Forelimb muscle (tissue), 1 donor: ENCODE measurements at regions not wholly inside any gene's neighbourhood (a gene's known extent, or its start where the extent isn't known, plus 50 kb on each side); places are given as distances from the start of the nearest gene placed in this dataset.

Source experiments
- DNase-seq: peaks from one replicate; pipeline ENCODE4 v3.0.0-alpha.2; 2013; ENCODE audit warnings: low read depth

DNA sequence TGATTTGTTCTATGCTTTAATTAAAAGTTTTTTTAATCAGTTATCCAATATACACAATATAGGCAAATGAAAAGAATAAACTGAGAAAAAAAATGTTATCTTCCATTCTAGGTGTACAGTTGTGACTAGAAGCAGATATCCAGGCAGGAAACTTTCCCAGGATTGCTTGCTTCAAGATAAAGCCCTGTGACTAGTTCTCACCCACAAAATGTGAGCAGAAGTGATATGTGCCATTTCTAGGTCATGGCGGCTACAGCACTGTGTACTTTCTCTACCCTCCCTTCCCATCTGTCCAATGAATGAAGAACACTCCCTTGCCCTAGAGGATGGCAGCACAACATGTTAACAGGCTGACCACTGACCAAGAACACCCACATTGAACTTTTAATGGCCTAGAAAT is 110.5 kb upstream of the STT3B start:
- no peak for DNase-seq

DNA sequence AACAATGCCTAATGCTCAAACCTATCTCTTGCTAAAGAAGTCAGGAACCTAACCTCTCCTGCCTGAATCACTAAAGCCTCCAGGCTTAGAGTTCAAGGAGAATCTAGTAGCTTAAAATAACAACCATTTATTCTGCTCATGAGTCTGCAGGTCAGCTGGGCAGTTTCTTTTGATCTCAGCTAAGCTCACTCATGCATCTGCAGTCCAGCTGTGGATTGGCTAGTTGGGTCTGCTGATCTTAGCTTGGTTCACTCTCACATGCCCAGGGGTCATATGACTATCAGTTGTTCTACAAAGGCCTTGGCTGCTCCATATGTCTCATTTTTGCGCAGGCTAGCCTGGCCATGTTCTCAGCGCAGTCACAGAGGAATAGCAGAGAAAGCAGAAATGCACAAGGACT is 109.2 kb upstream of the STT3B start:
- no peak for DNase-seq

DNA sequence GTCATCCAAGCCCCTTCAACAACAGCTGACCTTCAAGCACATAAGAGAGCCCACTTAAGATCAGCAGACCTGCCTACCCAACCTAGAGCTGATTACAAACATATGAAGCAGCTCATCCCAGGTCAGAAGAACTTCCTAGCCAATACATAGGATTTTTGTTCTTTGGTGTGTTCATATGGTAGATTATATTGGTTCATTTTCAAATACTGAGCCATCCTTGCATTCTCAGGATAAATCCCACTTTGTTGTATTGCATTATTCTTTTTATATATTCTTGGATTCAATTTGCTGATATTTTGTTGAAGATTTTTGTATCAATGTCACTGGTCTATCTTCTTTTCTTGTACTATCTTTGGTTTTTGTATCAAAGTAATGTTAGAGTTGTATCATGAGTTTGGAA is 107.3 kb upstream of the STT3B start:
- DNase-seq = no peak

DNA sequence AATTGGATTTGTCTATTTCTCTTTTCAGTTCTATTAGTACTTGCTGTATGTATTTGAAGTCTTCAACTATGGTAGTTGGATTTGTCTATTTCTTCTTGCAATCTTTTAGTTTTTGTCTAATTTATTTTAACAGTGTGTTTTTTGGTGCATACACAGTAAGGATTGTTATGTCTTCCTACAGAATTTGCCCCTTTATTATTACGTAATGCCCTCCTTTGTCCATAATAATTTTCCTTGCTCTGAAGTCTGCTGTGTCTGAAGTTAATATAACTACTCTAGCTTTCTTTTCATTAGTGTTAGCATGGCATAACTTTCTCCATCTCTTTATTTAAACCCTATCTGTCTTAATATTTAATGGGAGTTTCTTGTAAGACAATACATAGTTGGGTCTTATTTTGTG is 105.1 kb upstream of the STT3B start:
- no peak for DNase-seq

DNA sequence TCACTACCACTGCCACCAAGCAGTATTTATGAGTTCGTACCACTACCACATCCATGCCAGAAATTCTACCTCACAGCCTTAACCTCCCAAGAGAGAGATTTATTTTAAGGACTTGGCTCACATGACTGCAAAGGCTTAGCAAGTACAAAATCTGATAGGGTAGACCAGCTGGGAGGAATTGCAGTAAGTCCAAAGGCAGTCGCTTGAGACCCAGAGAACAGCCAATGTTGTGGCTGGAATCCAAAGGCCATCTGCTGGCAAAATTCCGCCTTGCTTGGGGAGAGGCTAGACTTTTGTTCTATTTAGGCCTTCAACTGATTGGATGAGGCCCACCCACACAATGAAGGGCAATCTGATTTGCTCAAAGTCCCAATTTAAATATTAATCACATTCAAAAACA is 101.4 kb upstream of the STT3B start:
- no peak for DNase-seq

DNA sequence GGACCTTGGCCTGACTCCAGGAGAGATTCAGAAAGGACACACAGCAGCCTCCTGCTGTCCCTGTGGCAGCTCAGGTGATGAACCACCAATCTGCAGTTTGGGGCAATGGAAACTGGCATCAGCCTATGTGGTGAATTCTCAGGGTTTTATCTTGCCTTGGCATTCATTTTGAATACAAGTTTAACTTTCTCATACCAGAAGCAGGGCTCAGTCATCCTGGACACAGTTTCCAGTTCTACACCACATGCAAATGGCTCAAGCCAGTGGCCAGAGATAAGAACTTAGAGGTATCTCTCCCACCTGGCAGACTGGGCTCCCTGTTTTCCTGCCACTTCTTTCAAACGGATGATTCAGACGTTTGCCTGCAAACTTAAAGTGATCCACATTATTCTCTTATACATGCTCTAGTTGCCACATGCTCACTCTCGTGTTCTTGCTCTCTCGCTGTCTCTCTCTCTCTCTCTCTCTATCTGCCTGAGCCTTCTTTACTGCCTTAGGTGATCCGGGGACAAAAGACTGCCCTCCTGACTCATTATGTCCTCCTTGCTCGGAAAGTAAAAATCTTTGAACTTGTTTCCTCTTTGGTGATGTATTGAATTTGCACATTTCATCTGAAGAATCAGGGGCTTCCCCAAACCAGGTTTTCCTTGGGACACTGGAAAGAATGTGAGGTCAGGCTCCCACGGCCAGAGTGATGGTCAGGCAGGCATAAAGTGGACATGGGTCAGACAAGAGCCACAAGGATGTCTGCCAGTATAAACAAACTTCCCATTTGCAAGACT is 99.6 kb upstream of the STT3B start:
- DNase-seq = no peak

DNA sequence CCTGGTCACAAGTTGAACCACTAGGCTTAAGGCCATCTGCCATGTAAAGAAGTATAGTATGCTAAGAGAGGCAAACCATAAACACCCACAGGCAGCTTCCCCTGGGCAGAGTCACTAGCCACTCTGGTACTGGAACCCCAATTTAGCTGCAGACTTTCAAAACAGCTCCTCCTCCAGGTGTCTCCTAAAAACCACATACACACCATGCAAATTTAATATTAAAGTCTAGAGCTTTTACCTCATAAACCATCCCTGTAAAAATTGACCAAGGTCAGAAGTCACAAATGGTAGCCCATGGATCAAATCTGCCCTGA is 99.1 kb upstream of the STT3B start:
- no peak for DNase-seq

DNA sequence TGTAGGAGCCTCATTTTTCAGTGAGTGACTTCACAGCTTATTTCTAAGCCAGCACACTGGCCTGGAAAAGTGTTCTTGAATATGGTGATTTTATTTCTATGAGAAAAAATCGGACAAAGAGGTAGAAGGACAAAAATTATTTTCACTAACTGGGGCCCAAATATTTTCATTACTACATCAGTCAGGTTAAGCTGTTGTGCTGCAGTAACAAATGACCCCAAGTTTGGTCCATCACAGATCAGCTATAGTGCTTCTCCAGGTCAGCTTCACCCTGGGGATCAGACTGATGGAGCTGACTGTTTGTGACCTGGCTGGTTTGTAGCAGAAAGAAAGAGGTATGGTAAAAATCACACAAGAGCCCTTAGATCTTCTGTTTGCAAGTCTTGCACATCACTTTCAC is 97.9 kb upstream of the STT3B start:
- DNase-seq = no peak

DNA sequence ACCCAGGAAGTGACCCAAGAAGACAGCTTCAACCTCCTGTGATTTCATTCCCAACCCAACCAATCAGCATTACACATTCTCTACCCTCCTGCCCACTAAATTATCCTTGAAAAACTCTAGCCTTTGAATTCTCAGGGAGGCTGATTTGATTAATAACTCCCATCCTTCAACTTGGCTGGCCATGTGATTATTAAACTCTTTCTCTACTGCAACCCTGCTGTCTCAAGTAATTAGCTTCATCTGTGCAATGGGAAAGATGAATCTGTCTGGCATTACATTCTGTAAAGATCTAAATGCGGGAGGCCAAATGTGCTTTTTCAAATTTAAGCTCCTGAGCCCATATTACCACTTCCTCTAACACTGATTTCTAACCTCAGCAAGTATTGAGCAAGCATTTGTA is 95.9 kb upstream of the STT3B start:
- DNase-seq = no peak

DNA sequence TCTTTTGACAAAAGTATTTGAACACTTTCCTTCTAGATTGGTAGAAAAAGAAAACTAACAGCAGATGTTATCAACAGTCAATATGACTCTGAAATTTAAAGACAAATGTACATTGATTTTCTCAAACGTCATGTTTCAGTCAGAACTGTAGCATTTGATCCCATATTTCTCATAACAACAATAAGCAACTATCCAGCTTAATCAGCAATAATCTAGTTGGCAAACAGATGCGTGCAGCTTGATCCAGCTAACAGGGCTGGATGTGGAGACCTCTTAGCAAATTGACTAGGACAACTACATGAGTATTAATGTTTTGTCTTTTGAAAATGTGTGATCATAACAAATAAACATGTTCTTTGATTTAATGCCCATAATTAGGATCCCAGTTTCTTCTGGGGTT is 94.0 kb upstream of the STT3B start:
- no peak for DNase-seq

DNA sequence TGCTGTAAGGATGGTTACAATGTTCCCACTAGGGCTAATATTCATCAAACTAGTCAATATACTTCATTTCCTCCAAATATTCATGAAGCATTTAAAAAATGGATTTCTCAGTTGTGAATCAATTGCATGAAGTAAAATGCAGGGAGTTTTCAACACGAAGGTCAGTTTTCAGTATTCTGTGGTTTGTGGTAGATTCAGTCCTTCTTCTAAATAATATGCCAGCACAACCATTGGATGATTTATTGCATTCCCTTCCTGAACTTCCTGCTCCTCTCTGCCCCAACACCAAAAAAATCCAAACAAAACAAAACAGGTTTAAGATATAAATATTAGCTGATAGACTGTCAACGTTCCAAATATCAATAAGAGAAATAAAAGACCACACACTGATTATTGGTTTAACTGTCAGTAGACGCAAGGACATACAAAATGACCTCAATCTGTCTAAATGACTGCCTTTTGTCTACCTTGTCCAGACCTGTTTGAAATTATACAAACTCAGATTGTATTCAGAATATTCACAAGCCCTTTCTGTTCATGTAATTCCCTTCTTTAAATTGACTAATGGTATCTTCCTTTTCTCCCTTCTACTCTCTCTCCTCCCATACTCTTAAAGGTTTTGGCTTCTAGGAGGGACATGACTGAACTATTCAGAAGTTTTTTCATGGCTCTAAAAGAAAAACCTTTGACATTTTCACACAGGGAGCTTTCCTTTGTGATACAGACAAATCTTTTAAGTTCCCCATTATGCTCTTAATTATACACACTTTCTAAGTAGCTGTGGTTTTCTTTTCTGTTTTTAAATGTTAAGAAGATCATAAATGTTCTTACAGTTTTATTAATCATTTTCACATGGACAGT is 92.6 kb upstream of the STT3B start:
- no peak for DNase-seq

DNA sequence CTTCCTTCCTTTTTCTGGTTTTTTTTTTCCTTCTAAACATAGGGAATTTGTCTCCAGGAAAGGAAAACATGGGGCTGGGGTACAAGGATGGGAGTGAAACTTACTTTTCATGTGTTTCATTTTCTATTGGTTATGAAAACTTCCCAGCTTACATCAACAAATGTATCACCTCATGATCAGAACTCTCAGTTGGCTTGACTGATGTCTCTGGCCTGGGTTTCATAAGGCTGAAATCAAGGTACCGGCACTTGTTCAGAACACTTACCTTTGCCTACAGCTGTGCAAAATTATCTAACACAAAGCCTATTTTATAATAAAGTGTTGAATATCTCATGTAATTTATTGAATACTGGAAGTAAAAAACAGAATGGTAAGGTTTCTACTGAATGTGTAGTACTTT is 91.8 kb upstream of the STT3B start:
- no peak for DNase-seq

DNA sequence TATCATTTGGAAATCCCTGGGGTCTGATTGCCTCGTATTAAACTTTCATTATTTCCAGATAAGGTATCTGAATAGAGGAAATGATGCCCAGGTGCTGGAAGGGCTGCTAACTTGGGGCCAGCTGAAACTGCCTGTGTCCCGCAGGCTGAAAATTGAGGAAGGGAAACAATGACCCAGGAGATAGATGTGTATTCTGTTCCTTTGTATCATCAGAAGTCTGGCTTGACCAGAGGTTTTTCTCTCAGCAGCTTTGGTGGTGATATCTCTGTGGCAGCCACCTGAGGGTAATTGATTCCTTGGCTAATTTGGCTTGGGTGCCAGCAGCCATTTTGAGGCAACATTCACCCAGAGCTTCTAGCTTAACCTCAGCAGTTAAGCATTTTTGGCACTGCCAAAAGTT is 90.0 kb upstream of the STT3B start:
- no peak for DNase-seq

DNA sequence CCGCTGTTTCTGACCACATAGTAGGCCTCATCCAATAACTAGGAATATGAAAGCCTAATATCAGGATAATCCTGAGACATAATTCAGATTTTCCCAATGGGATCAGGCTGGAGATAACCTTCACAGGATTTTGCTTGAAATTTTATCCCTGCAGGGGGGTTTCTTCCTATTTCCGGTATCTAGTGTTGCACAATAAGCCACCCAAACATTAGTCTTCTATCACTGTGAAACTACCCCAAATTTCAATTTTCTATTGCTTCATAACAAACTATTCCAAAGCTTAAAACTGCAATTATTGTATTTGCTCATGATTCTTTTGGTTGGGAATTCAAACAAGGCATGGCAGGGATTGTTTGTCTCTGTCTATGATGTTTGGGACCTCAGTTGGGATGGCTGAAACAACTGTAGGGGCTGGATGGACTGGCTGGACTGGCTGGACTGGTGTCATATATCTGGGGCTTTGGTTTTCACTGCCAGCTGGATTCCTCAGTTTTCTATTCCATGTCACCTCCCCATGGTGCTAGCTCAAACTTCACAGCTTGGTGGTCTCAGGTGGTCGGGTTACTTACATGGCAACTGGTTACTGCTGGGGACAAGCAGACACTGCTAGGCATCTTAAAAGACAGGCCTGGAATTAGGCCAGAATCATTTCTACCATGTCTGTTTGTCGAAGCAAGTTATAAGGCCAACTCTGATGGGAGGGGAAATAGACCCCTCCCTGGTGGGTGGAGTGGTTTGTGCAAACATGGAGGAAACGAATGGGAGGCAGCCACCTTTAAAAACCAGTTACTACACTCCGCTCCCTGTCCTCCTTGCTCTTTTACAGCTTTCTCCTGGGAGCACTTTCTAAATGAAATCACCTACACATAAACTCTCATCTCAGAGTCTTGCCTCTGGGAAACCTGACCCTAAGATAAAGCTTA is 88.2 kb upstream of the STT3B start:
- no peak for DNase-seq

DNA sequence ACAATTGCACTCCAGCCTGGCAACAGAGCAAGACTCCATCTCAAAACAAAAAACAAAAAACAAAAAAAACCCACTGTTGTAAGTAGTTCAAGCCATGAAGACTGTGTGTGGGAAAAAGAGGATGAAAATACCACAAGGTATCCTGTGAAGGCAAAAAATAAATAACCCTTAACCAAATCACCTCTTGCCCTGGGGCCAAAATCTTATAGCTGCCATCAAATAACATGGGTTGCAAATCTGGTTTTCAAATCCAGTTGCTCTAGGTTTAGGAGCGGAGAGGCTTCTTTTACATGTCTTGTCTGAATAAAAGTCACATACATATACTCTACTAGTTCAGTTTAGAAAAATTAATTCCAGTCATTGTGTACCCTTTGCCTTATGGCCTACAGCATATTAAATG is 87.0 kb upstream of the STT3B start:
- no peak for DNase-seq

DNA sequence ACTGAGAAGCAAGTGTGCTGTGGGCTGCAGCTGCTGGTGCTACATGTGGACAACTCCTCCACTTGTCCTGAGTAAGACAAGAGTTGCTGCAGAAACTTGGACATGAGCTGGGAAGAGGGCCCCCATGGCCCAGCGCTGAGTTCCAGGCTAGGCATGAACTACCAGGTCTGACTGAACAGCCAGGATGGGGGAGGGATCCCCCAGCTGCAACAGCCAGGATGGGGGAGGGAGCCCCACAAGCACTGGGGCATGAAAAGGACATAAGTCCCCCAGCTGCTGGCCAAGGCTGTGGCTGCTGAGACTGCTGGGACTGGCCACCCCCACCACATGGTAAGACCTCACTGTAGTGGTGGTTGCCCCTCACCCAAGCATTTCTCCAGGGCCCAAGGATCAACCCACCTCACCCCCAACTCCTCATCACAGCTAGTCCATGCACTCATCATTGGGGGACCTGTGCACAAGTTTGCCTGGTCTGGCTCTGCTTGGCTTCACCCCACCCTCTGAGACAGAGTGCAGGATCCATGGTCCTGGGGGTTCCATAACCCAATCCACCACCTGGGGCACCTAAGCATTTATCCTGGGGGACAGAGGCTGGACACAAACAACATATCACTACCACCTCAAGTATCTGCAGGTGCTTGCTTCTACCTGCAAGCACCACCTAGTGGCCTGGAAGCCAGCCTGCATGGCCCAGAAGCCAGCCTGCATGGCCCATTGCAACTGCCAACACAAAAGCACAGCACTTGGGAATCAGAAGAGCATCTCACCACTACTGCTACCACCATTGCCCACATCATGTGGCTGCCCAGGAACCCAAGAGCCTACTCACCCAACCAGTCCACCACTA is 84.5 kb upstream of the STT3B start:
- DNase-seq = no peak

DNA sequence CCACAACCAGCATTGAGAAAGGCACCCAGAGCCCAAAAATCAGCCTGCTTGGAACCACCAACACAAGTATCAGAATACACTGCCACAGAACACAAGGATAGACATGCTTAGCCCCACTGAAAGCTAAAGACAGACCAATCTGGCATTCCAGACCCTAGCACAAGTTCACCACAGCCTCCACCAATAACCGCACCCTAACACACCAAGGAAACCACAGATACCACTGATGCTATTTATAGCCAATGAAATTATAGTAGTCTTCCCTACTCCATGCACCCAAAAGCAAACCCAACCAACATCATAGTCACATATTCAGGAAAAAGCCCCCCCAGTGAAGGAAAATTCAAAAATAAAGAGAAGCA is 83.9 kb upstream of the STT3B start:
- DNase-seq = no peak

DNA sequence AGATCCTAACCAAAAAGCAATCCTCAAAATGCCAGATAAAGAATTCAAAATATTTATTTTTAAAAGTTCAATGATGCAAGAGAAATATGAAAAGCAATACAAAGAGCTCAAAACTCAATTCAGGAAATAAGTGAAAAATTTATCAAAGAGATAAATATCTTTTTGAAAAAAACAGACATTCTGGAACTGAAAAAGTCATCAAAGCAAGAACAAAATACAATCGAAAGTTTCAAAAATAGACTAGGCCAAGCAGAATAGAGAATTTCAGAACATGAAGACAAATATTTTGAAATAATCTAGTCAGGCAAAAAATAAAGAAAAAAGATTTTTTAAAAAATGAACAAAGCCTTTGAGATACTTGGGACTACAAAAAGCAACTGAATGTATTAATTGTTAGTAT is 83.4 kb upstream of the STT3B start:
- DNase-seq = no peak

DNA sequence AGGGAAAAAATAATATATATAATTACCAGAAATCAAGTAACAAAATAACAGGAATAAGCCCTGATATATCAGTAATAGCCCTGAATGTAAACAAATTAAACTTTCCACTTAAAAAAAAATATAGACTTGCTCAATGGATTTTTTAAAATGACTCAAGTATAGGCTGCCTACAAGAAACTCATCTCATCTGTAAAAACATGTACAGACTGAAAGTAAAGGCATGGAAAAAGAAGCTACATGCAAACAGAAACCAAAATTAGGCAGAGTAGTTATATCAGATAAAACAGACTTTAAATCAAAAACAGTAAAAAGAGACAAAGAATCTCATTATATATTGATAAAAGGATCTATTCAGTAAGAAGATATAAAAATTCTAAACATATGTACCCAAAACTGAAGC is 82.4 kb upstream of the STT3B start:
- no peak for DNase-seq

DNA sequence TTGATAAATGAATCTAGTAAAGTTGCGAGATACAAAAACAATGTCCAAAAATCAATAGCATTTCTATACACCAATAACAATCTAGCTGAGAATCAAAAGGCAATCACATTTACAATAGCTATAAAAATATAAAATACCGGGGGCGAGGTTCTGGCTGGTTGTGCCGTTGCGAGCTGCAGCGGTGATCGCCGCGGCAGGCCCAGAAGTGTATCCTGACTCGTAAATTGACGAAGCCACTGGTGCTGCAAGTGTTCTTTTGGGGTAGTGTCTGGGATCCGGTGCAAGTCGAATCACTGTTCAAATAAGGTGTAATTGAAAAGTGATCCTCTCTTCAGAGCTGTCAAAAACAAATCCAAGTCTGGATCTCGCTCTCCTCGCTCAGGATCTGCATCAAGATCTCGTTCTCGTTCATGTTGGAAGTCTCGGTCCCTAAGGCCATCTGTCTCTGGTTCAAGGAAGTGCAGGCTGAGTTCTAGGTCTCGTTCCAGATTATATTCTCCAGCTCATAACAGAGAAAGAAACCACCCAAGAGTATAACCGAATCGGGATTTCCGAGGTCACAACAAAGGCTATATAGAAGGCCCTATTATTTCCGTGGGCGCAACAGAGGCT is 80.1 kb upstream of the STT3B start:
- no peak for DNase-seq

DNA sequence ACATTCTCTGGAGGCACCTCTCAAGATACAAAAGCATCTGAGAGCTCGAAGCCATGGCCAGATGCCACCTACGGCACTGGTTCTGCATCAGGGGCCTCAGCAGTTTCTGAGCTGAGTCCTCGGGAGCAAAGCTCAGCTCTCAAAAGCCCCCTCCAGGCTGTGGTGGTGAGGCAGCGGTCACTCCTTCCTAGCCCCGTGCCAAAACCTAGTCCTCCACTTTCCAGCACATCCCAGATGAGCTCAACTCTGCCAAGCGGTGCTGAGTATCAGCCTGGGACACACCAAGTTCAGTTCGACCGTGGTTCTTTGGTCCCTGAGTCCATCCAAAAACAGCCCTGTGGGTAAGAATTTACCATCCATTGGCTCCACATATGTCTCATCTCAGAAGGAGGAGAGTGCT is 79.3 kb upstream of the STT3B start:
- no peak for DNase-seq
